Pancreas (tissue), 10 donors: ENCODE measurements at regions not wholly inside any gene's neighbourhood (a gene's known extent, or its start where the extent isn't known, plus 50 kb on each side); places are given as distances from the start of the nearest gene placed in this dataset.

Experiments used
- ATAC-seq, 4 donors: fragments of 200-7000 bp; cut with Tn5 transposase; one replicate each; pipeline versions ENCODE4 v1.8.0 to v1.9.1; 2020; ENCODE audit warnings: mild to moderate bottlenecking in 4 of 4, moderate library complexity in 4 of 4
- DNase-seq, 6 donors: peaks; one replicate each; pipeline ENCODE4 v3.0.0-alpha.2; 2020
- FAIRE-seq: peaks from 2 replicates; lab custom pipeline; 2012; peaks lifted over from hg19 to GRCh38; lab: Jason Lieb, UNC
- H3K27ac ChIP-seq, 4 donors: fragments of 200-600 bp; sonication (generic); 1 replicate in 3 of 4; 2 replicates in 1 of 4; pipeline versions ENCODE4 v1.5.0 to v1.8.0; 2020
- H3K27me3 ChIP-seq, 4 donors: fragments of 200-600 bp; one replicate each; pipeline ENCODE4 v1.8.0; 2021
- H3K36me3 ChIP-seq, 3 donors: fragments of 200-600 bp; sonication (generic) in 1 of 3; one replicate each; pipeline versions ENCODE4 v1.5.0 to v1.8.0; 2020 to 2021
- H3K4me1 ChIP-seq, 3 donors: fragments of 200-600 bp; one replicate each; pipeline ENCODE4 v1.8.0; 2021
- H3K4me3 ChIP-seq, 4 donors: fragments of 200-600 bp; sonication (generic) in 2 of 4; one replicate each; pipeline versions ENCODE4 v1.5.0 to v1.8.0; 2020 to 2021
- H3K9me3 ChIP-seq, 4 donors: fragments of 200-600 bp; one replicate each; pipeline ENCODE4 v1.8.0; 2021
- CTCF ChIP-seq, 4 donors: fragments of 200-600 bp; sonication (generic) in 3 of 4; IDR thresholded peaks; one replicate each; pipeline versions ENCODE4 v1.5.0 to v1.8.0; 2021; ENCODE audit warnings: antibody characterized with exemption in 4 of 4
- WGBS, 2 donors: extraction: QIAGEN DNeasy Blood & Tissue Kit; methylation state at CpG; one replicate each; pipeline ENCODE4 v1.1.7; 2013; 5-methylcytosine and 5-hydroxymethylcytosine counted together
- intact Hi-C, 3 donors: fragments of 100-400 bp; cut with DNase I; formaldehyde crosslinking; loops; one replicate each; pipeline versions ENCODE4 v1.11.1 to v1.14.2; 2022
- donor health status: healthy with polysubstance abuse.
- donor health status: DM: no; HTN: no; CAD: no; lungs with moderate emphysema.
- donor health status: DM: no; HTN: no; CAD: no.
- donor health status: control.
- donor health status: control.
- donor health status: Bipolar disorder and iron deficiency.
- donor health status: DM: yes; HTN: yes; CAD: no.
- donor health status: DM: no; HTN: no; CAD: no.
- donor health status: DM: no; HTN: no; CAD: no.
- donor health status: DM: yes; HTN: yes; CAD: no.

GRCh38 chr1:230563591-230563990, 78.7 kb upstream of the COG2 start:
- Histone ChIP-seq H3K27me3 (no peaks in the 10 kb centered on the region), H3K27ac (no peak overlapping the region), H3K36me3 (no peaks in the 10 kb centered on the region), H3K4me3 (no peak overlapping the region), H3K9me3 (no peaks in the 10 kb centered on the region), H3K4me1 (no peaks in the 10 kb centered on the region)
- ATAC-seq (no peak), DNase-seq (no peak), FAIRE-seq (no peak)
- intact Hi-C loops, result no loop called here
- WGBS, 2 donors, result 87 to 89% methylated on average over 7 of the region's 7 CpGs
- no peak for TF ChIP-seq CTCF (IDR thresholded peaks at IDR 0.05)

- DNase-seq (no peak), ATAC-seq (no peak), FAIRE-seq (no peak)
- WGBS, 2 donors, result 84 to 89% methylated on average over 4 of the region's 4 CpGs
- intact Hi-C loops, result no loop called here
- no peak overlapping the region for H3K27ac ChIP-seq
- H3K4me1 ChIP-seq, result peaks cover 0 to under 1% (median 0%) of the 10 kb centered on the region in 3 donors
- no peaks in the 10 kb centered on the region for H3K36me3 ChIP-seq
- H3K27me3 ChIP-seq, result no peaks in the 10 kb centered on the region
- H3K4me3 ChIP-seq, result no peak overlapping the region
- H3K9me3 ChIP-seq, result no peaks in the 10 kb centered on the region
- no peak for TF ChIP-seq CTCF (IDR thresholded peaks at IDR 0.05)
Measured at GRCh38 chr1:230561570-230561969, 80.7 kb upstream of the COG2 start.

GRCh38 chr1:230558324-230558723, 84.0 kb upstream of the COG2 start:
- no peak for TF ChIP-seq CTCF (IDR thresholded peaks at IDR 0.05)
- intact Hi-C loops, result no loop called here
- DNase-seq (no peak), FAIRE-seq (no peak), ATAC-seq (no peak)
- Histone ChIP-seq H3K27ac (no peak overlapping the region), H3K4me3 (no peak overlapping the region), H3K27me3 (no peaks in the 10 kb centered on the region), H3K4me1 (peaks cover 0 to 7% (median 0%) of the 10 kb centered on the region in 3 donors), H3K9me3 (no peaks in the 10 kb centered on the region), H3K36me3 (no peaks in the 10 kb centered on the region)
- WGBS, 2 donors, result 84 to 85% methylated on average over 5 of the region's 5 CpGs

GRCh38 chr1:230556453-230556852, 85.8 kb upstream of the COG2 start:
- TF ChIP-seq CTCF (IDR thresholded peaks at IDR 0.05), result no peak
- no peak for ATAC-seq
- H3K9me3 ChIP-seq, result no peaks in the 10 kb centered on the region
- DNase-seq, result no peak
- WGBS, 2 donors, result 39 to 51% methylated on average over 5 of the region's 5 CpGs
- intact Hi-C loops, result no loop called here
- no peak overlapping the region for H3K4me3 ChIP-seq
- FAIRE-seq, result no peak
- H3K4me1 ChIP-seq, result peaks cover 0 to 7% (median 0%) of the 10 kb centered on the region in 3 donors
- H3K27ac ChIP-seq, result no peak overlapping the region
- H3K27me3 ChIP-seq, result no peaks in the 10 kb centered on the region
- no peaks in the 10 kb centered on the region for H3K36me3 ChIP-seq

GRCh38 chr1:230555814-230556213, 86.5 kb upstream of the COG2 start:
- 66 to 70% methylated on average over 1 of the region's 1 CpG for WGBS, 2 donors
- DNase-seq (no peak), ATAC-seq (no peak), FAIRE-seq (no peak)
- no peaks in the 10 kb centered on the region for H3K27me3 ChIP-seq
- H3K27ac ChIP-seq, result no peak overlapping the region
- peaks cover 0 to 7% (median 0%) of the 10 kb centered on the region in 3 donors for H3K4me1 ChIP-seq
- H3K36me3 ChIP-seq, result no peaks in the 10 kb centered on the region
- no peaks in the 10 kb centered on the region for H3K9me3 ChIP-seq
- intact Hi-C loops, result no loop called here
- no peak for TF ChIP-seq CTCF (IDR thresholded peaks at IDR 0.05)
- no peak overlapping the region for H3K4me3 ChIP-seq
